ENCODE measurements at regions not wholly inside any gene's neighbourhood (a gene's known extent, or its start where the extent isn't known, plus 50 kb on each side); places are given as distances from the start of the nearest gene placed in this dataset.

DNA sequence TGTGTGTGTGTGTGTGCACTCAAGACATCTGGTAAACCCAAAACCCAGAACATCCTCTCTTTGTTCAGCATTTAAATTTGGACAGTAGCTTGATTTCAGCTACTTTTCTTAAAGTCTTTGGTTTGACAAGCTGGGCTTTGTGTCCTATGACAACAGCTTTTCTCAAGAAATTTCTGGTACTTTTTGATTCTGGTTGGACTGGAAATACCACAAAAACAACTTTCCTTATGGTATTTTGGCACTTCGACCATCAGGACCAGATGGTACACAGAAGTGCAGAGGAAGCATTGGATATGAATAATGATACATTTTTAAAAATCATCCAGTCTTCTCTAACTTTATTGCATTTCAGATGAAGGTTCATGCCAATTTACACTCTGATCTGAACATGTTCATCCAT lies 286.6 kb upstream of the FLRT2 start:
- TF ChIP-seq HOXA7 (CRISPR knock-in tag; IDR thresholded peaks at IDR 0.05; ENCODE audit: borderline replicate concordance) (no peak), ZNF785 (tag by site-specific recombination; IDR thresholded peaks at IDR 0.05) (no peak), ZNF830 (tag by site-specific recombination; IDR thresholded peaks at IDR 0.05; ENCODE audit: low read depth) (no peak), ZBTB7A (tag by site-specific recombination; IDR thresholded peaks at IDR 0.05; ENCODE audit: low read depth) (no peak), ZNF274 (IDR thresholded peaks at IDR 0.05; ENCODE audit: low read length) (no peak), ZNF274 (tag by site-specific recombination; IDR thresholded peaks at IDR 0.05; ENCODE audit: borderline replicate concordance) (no peak), KLF10 (tag by site-specific recombination; IDR thresholded peaks at IDR 0.05) (no peak)
- TF ChIP-seq, protein P1, sequence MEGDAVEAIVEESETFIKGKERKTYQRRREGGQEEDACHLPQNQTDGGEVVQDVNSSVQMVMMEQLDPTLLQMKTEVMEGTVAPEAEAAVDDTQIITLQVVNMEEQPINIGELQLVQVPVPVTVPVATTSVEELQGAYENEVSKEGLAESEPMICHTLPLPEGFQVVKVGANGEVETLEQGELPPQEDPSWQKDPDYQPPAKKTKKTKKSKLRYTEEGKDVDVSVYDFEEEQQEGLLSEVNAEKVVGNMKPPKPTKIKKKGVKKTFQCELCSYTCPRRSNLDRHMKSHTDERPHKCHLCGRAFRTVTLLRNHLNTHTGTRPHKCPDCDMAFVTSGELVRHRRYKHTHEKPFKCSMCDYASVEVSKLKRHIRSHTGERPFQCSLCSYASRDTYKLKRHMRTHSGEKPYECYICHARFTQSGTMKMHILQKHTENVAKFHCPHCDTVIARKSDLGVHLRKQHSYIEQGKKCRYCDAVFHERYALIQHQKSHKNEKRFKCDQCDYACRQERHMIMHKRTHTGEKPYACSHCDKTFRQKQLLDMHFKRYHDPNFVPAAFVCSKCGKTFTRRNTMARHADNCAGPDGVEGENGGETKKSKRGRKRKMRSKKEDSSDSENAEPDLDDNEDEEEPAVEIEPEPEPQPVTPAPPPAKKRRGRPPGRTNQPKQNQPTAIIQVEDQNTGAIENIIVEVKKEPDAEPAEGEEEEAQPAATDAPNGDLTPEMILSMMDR (tag by site-specific recombination; IDR thresholded peaks at IDR 0.05) = no peak
- TF ChIP-seq, protein P2, sequence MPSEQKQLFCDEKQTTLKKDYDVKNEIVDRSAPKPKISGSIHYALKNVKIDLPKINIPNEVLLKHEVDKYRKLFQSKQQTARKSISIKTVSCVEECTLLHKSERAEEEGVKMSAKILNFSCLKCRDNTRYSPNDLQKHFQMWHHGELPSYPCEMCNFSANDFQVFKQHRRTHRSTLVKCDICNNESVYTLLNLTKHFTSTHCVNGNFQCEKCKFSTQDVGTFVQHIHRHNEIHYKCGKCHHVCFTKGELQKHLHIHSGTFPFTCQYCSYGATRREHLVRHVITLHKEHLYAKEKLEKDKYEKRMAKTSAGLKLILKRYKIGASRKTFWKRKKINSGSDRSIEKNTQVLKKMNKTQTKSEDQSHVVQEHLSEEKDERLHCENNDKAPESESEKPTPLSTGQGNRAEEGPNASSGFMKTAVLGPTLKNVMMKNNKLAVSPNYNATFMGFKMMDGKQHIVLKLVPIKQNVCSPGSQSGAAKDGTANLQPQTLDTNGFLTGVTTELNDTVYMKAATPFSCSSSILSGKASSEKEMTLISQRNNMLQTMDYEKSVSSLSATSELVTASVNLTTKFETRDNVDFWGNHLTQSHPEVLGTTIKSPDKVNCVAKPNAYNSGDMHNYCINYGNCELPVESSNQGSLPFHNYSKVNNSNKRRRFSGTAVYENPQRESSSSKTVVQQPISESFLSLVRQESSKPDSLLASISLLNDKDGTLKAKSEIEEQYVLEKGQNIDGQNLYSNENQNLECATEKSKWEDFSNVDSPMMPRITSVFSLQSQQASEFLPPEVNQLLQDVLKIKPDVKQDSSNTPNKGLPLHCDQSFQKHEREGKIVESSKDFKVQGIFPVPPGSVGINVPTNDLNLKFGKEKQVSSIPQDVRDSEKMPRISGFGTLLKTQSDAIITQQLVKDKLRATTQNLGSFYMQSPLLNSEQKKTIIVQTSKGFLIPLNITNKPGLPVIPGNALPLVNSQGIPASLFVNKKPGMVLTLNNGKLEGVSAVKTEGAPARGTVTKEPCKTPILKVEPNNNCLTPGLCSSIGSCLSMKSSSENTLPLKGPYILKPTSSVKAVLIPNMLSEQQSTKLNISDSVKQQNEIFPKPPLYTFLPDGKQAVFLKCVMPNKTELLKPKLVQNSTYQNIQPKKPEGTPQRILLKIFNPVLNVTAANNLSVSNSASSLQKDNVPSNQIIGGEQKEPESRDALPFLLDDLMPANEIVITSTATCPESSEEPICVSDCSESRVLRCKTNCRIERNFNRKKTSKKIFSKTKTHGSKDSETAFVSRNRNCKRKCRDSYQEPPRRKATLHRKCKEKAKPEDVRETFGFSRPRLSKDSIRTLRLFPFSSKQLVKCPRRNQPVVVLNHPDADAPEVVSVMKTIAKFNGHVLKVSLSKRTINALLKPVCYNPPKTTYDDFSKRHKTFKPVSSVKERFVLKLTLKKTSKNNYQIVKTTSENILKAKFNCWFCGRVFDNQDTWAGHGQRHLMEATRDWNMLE (tag by site-specific recombination; conservative IDR thresholded peaks at IDR 0.05; ENCODE audit: low read depth) = no peak
- TF ChIP-seq, protein P3, sequence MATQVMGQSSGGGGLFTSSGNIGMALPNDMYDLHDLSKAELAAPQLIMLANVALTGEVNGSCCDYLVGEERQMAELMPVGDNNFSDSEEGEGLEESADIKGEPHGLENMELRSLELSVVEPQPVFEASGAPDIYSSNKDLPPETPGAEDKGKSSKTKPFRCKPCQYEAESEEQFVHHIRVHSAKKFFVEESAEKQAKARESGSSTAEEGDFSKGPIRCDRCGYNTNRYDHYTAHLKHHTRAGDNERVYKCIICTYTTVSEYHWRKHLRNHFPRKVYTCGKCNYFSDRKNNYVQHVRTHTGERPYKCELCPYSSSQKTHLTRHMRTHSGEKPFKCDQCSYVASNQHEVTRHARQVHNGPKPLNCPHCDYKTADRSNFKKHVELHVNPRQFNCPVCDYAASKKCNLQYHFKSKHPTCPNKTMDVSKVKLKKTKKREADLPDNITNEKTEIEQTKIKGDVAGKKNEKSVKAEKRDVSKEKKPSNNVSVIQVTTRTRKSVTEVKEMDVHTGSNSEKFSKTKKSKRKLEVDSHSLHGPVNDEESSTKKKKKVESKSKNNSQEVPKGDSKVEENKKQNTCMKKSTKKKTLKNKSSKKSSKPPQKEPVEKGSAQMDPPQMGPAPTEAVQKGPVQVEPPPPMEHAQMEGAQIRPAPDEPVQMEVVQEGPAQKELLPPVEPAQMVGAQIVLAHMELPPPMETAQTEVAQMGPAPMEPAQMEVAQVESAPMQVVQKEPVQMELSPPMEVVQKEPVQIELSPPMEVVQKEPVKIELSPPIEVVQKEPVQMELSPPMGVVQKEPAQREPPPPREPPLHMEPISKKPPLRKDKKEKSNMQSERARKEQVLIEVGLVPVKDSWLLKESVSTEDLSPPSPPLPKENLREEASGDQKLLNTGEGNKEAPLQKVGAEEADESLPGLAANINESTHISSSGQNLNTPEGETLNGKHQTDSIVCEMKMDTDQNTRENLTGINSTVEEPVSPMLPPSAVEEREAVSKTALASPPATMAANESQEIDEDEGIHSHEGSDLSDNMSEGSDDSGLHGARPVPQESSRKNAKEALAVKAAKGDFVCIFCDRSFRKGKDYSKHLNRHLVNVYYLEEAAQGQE (tag by site-specific recombination; IDR thresholded peaks at IDR 0.05) = no peak
- TF ChIP-seq, protein P4, sequence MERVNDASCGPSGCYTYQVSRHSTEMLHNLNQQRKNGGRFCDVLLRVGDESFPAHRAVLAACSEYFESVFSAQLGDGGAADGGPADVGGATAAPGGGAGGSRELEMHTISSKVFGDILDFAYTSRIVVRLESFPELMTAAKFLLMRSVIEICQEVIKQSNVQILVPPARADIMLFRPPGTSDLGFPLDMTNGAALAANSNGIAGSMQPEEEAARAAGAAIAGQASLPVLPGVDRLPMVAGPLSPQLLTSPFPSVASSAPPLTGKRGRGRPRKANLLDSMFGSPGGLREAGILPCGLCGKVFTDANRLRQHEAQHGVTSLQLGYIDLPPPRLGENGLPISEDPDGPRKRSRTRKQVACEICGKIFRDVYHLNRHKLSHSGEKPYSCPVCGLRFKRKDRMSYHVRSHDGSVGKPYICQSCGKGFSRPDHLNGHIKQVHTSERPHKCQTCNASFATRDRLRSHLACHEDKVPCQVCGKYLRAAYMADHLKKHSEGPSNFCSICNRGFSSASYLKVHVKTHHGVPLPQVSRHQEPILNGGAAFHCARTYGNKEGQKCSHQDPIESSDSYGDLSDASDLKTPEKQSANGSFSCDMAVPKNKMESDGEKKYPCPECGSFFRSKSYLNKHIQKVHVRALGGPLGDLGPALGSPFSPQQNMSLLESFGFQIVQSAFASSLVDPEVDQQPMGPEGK (tag by site-specific recombination; IDR thresholded peaks at IDR 0.05) = no peak
